Heart left ventricle (tissue), 16 donors: ENCODE measurements at regions not wholly inside any gene's neighbourhood (a gene's known extent, or its start where the extent isn't known, plus 50 kb on each side); places are given as distances from the start of the nearest gene placed in this dataset.

ENCODE experiments used
- ATAC-seq, 4 donors: fragments of 200-7000 bp; cut with Tn5 transposase; one replicate each; pipeline ENCODE4 v1.9.1; 2020 to 2022; ENCODE audit warnings: moderate library complexity in 4 of 4, mild to moderate bottlenecking in 3 of 4, moderate number of reproducible peaks in 1 of 4
- DNase-seq, 5 donors: peaks; one replicate each; pipeline ENCODE4 v3.0.0-alpha.2; 2020
- H3K27ac ChIP-seq, 12 donors: fragments of 200-600 bp; sonication (generic) in 4 of 12; one replicate each; pipeline versions ENCODE4 v1.5.0 to v1.8.0; 2016 to 2022; ENCODE audit warnings: mild to moderate bottlenecking in 2 of 12
- H3K27me3 ChIP-seq, 9 donors: fragments of 200-600 bp; sonication (generic) in 2 of 9; one replicate each; pipeline versions ENCODE4 v1.5.1 to v1.8.0; 2016 to 2022; ENCODE audit warnings: mild to moderate bottlenecking in 3 of 9
- H3K36me3 ChIP-seq, 9 donors: fragments of 200-600 bp; sonication (generic) in 2 of 9; one replicate each; pipeline versions ENCODE4 v1.5.0 to v1.8.0; 2018 to 2022; ENCODE audit warnings: mild to moderate bottlenecking in 2 of 9
- H3K4me1 ChIP-seq, 12 donors: fragments of 200-600 bp; sonication (generic) in 4 of 12; one replicate each; pipeline versions ENCODE4 v1.5.0 to v1.8.0; 2016 to 2022; ENCODE audit warnings: mild to moderate bottlenecking in 3 of 12
- H3K4me3 ChIP-seq, 12 donors: fragments of 200-600 bp; sonication (generic) in 4 of 12; one replicate each; pipeline versions ENCODE4 v1.5.0 to v1.8.0; 2017 to 2022; ENCODE audit warnings: mild to moderate bottlenecking in 9 of 12, moderate library complexity in 4 of 12
- H3K9me3 ChIP-seq, 12 donors: fragments of 200-600 bp; sonication (generic) in 4 of 12; one replicate each; pipeline versions ENCODE4 v1.5.0 to v1.8.0; 2016 to 2022; ENCODE audit warnings: mild to moderate bottlenecking in 1 of 12
- CTCF ChIP-seq, 12 donors: fragments of 200-600 bp; sonication (generic) in 4 of 12; IDR thresholded peaks; one replicate each; pipeline versions ENCODE4 v1.5.0 to v1.8.0; 2018 to 2022; ENCODE audit warnings: antibody characterized with exemption in 12 of 12, mild to moderate bottlenecking in 5 of 12
- POLR2A ChIP-seq, 2 donors: fragments of 450-650 bp; IDR thresholded peaks; one replicate each; pipeline ENCODE4 v1.6.1; 2017; ENCODE audit warnings: antibody characterized with exemption in 2 of 2, mild to moderate bottlenecking in 2 of 2, moderate library complexity in 2 of 2
- WGBS, 4 donors: extraction: QIAGEN DNeasy Blood & Tissue Kit in 2 of 4; methylation state at CpG; one replicate each; pipeline versions ENCODE4 v1.1.5 to v1.1.7; 2013 to 2018; 5-methylcytosine and 5-hydroxymethylcytosine counted together
- intact Hi-C, 10 donors: fragments of 100-400 bp; cut with DNase I; formaldehyde crosslinking; loops; one replicate each; pipeline versions ENCODE4 v1.11.1 to v1.14.2; 2022
- donor health status: ischemic (EF 13 %, LVEDD 7.1; RV severe dilation, severe dysfunction).
- donor health status: healthy with polysubstance abuse.
- donor health status: DM: no; HTN: yes; CAD: no.
- donor health status: DM: no; HTN: no; CAD: no.
- donor health status: ischemic (EF 25% LVEDD 6.9; RV normal size, moderate dysfunction).
- donor health status: ischemic (EF 25% LVEDD 5.7; RV mildly dilated, moderate dysfunction).
- donor health status: healthy.
- donor health status: DM: yes; HTN: yes; CAD: no.
- donor health status: ischemic (EF 35%, LVEDD 5.7; RV mildly dilated, moderate dysfunction).
- donor health status: nonischemic (EF 11% LVEDD 7.7; RV severe dilation, severe dysfunction).
- donor health status: DM: yes; HTN: yes; CAD: no.
- donor health status: PGD.
- donor health status: ischemic (EF 29% LVEDD 5.4; RV normal size, mild dysfunction).
- donor health status: nonischemic (EF 23%, LVEDD 6.1; RV moderate dilation, normal function).

GRCh38 chr13:63110466-63110865 lies 1694.8 kb upstream of the PCDH20 start:
- DNase-seq (no peak), ATAC-seq (no peak)
- intact Hi-C loops = no loop called here
- Histone ChIP-seq H3K27ac (no peak overlapping the region), H3K36me3 (no peaks in the 10 kb centered on the region), H3K4me3 (no peak overlapping the region), H3K27me3 (no peaks in the 10 kb centered on the region), H3K4me1 (no peaks in the 10 kb centered on the region), H3K9me3 (no peaks in the 10 kb centered on the region)
- TF ChIP-seq CTCF (IDR thresholded peaks at IDR 0.05) (no peak), POLR2A (IDR thresholded peaks at IDR 0.05) (no peak)
- 42 to 68% (median 62%) methylated on average over 1 of the region's 1 CpG for WGBS, 4 donors

GRCh38 chr13:63107179-63107943 lies 1691.7 kb upstream of the PCDH20 start:
- Histone ChIP-seq H3K4me1 (no peaks in the 10 kb centered on the region), H3K27me3 (no peaks in the 10 kb centered on the region), H3K4me3 (no peak overlapping the region), H3K27ac (no peak overlapping the region), H3K36me3 (no peaks in the 10 kb centered on the region), H3K9me3 (no peaks in the 10 kb centered on the region)
- intact Hi-C loops = no loop called here
- TF ChIP-seq CTCF (IDR thresholded peaks at IDR 0.05) (no peak), POLR2A (IDR thresholded peaks at IDR 0.05) (no peak)
- ATAC-seq = no peak
- WGBS, 4 donors = 75 to 79% (median 77%) methylated on average over 5 of the region's 5 CpGs
- no peak for DNase-seq

DNA sequence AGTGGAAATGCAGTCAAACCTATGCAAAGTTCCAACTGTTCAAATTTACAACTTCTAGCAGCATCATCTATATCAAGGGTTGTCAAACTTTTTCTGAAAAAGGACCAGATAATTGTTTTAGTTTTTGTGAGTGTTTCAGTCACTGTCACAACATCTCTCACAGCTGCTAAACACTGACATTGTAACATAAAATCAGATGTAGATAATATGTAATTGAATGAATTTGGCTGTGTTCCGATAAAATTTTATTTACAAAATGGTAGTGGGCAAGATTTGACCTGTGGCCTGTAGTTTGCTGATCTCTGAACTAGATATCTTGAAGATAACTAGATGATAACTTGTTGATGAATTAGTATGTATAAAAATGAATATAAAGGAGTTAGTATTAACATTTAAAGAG lies 1679.1 kb upstream of the PCDH20 start:
- DNase-seq = no peak
- no peaks in the 10 kb centered on the region for H3K36me3 ChIP-seq
- TF ChIP-seq CTCF (IDR thresholded peaks at IDR 0.05) (no peak), POLR2A (IDR thresholded peaks at IDR 0.05) (no peak)
- WGBS, 4 donors = 79 to 92% (median 82%) methylated on average over 1 of the region's 1 CpG
- no peaks in the 10 kb centered on the region for H3K4me1 ChIP-seq
- intact Hi-C loops = no loop called here
- no peak overlapping the region for H3K27ac ChIP-seq
- H3K9me3 ChIP-seq = no peaks in the 10 kb centered on the region
- H3K4me3 ChIP-seq = no peak overlapping the region
- H3K27me3 ChIP-seq = no peaks in the 10 kb centered on the region
- ATAC-seq = no peak

GRCh38 chr13:63093907-63094469 lies 1678.3 kb upstream of the PCDH20 start:
- H3K4me1 ChIP-seq = no peaks in the 10 kb centered on the region
- H3K4me3 ChIP-seq = no peak overlapping the region
- H3K36me3 ChIP-seq = no peaks in the 10 kb centered on the region
- no peaks in the 10 kb centered on the region for H3K27me3 ChIP-seq
- DNase-seq (no peak), ATAC-seq (no peak)
- H3K9me3 ChIP-seq = no peaks in the 10 kb centered on the region
- H3K27ac ChIP-seq = no peak overlapping the region
- intact Hi-C loops = no loop called here
- TF ChIP-seq CTCF (IDR thresholded peaks at IDR 0.05) (no peak), POLR2A (IDR thresholded peaks at IDR 0.05) (no peak)
